ENCODE measurements at regions not wholly inside any gene's neighbourhood (a gene's known extent, or its start where the extent isn't known, plus 50 kb on each side); places are given as distances from the start of the nearest gene placed in this dataset.
A peak's percentile ranks its signal among the peaks of the same experiment; 100 is the strongest.

GRCh38 chr4:95614684-95615205 is 66.0 kb upstream of the UNC5C start:
- POLR2A ChIA-PET = no interaction called here
- Histone ChIP-seq H3K9me3 (ENCODE audit: control insufficient read depth, insufficient read depth, low read depth, low read length) (no peaks in the 10 kb centered on the region), H3K27ac (ENCODE audit: extremely low read depth, low read depth, low read length) (no peak overlapping the region), H3K4me3 (ENCODE audit: low read depth, low read length) (no peak overlapping the region), H3K4me1 (ENCODE audit: control insufficient read depth, insufficient read depth, low read length) (no peaks in the 10 kb centered on the region), H3K36me3 (ENCODE audit: control insufficient read depth in 2 of 2, insufficient read depth in 1 of 2, low read length in 2 of 2) (no peaks in the 10 kb centered on the region)
- CTCF ChIA-PET = no interaction called here
- no peak for TF ChIP-seq ZBTB1 (tag by site-specific recombination; IDR thresholded peaks at IDR 0.05)
- TF ChIP-seq ZNF530 (tag by site-specific recombination; IDR thresholded peaks at IDR 0.05; ENCODE audit: low read depth) = no peak
- TF ChIP-seq ZNF747 (tag by site-specific recombination; IDR thresholded peaks at IDR 0.05) = no peak
- no peak for TF ChIP-seq EGR2 (tag by site-specific recombination; IDR thresholded peaks at IDR 0.05; ENCODE audit: low read depth)
- TF ChIP-seq ZNF366 (tag by site-specific recombination; conservative IDR thresholded peaks at IDR 0.05) = no peak
- peak; percentile 85; the same call in 1 of the 2 replicates for TF ChIP-seq ZNF362 (tag by site-specific recombination; IDR thresholded peaks at IDR 0.05)
- TF ChIP-seq ZBTB21 (tag by site-specific recombination; IDR thresholded peaks at IDR 0.05) = no peak
- TF ChIP-seq ZSCAN16 (tag by site-specific recombination; IDR thresholded peaks at IDR 0.05) = no peak
- peak; percentile 76 for TF ChIP-seq GLIS1 (tag by site-specific recombination; IDR thresholded peaks at IDR 0.05)
- 0 out of 2 replicates have a peak, but pooled peaks have one; percentile 34 for TF ChIP-seq TRIM28 (IDR thresholded peaks at IDR 0.05; ENCODE audit: borderline replicate concordance, low read length)
- TF ChIP-seq KLF8 (tag by site-specific recombination; IDR thresholded peaks at IDR 0.05) = no peak
- no peak for TF ChIP-seq ZNF133 (tag by site-specific recombination; IDR thresholded peaks at IDR 0.05)
- 0 out of 2 replicates have a peak, but pooled peaks have one; percentile 17 for TF ChIP-seq SP7 (tag by site-specific recombination; IDR thresholded peaks at IDR 0.05)
- TF ChIP-seq REPIN1 (tag by site-specific recombination; IDR thresholded peaks at IDR 0.05; ENCODE audit: low read depth) = 0 out of 2 replicates have a peak, but pooled peaks have one; percentile 47
- peak; percentile 27 for TF ChIP-seq SETDB1 (IDR thresholded peaks at IDR 0.05; ENCODE audit: insufficient read length, low read length)
- peak; percentile 97 for TF ChIP-seq ZNF664 (tag by site-specific recombination; IDR thresholded peaks at IDR 0.05)
- no peak for TF ChIP-seq ZNF837 (tag by site-specific recombination; IDR thresholded peaks at IDR 0.05)
- no peak for TF ChIP-seq ZNF768 (tag by site-specific recombination; IDR thresholded peaks at IDR 0.05)
- TF ChIP-seq PRDM6 (tag by site-specific recombination; IDR thresholded peaks at IDR 0.05) = peak; percentile 47; the same call in 1 of the 2 replicates
- TF ChIP-seq ZNF449 (tag by site-specific recombination; IDR thresholded peaks at IDR 0.05) = no peak
- no peak for TF ChIP-seq ZBTB7A (tag by site-specific recombination; IDR thresholded peaks at IDR 0.05; ENCODE audit: low read depth)
- TF ChIP-seq BCL6B (tag by site-specific recombination; IDR thresholded peaks at IDR 0.05) = no peak
- TF ChIP-seq ZNF18 (tag by site-specific recombination; IDR thresholded peaks at IDR 0.05) = peak; percentile 54; the same call in 1 of the 2 replicates
- no peak for TF ChIP-seq BCL11A (tag by site-specific recombination; IDR thresholded peaks at IDR 0.05; ENCODE audit: low read depth)
- no peak for TF ChIP-seq ZNF707 (tag by site-specific recombination; IDR thresholded peaks at IDR 0.05)
- TF ChIP-seq SP2 (tag by site-specific recombination; IDR thresholded peaks at IDR 0.05) = no peak

Measured in HEK293 (cell line).